ENCODE measurements at regions not wholly inside any gene's neighbourhood (a gene's known extent, or its start where the extent isn't known, plus 50 kb on each side); places are given as distances from the start of the nearest gene placed in this dataset.

- TF ChIP-seq CTCF (IDR thresholded peaks at IDR 0.05 in 2 of 3, conservative IDR thresholded peaks at IDR 0.05 in 1 of 3; ENCODE audit: borderline replicate concordance in 1 of 3, insufficient read depth in 1 of 3, low read depth in 2 of 3, low read length in 2 of 3), result no peak
- TF ChIP-seq POLR2A (IDR thresholded peaks at IDR 0.05; ENCODE audit: borderline replicate concordance, extremely low read depth, insufficient read depth, insufficient read length), result no peak
- no peak for TF ChIP-seq ZBTB33 (IDR thresholded peaks at IDR 0.05; ENCODE audit: extremely low read depth, insufficient replicate concordance, low read length)
- TF ChIP-seq EZH2phosphoT487 (IDR thresholded peaks at IDR 0.05; ENCODE audit: borderline replicate concordance), result no peak
- TF ChIP-seq POLR2AphosphoS5 (IDR thresholded peaks at IDR 0.05; ENCODE audit: low read depth, low read length), result no peak
- no peak for TF ChIP-seq ATF3 (IDR thresholded peaks at IDR 0.05)
Measured at GRCh38 chr5:68515514-68515913, 300.0 kb downstream of the PIK3R1 start.

Data from HCT116 (cell line).